ENCODE measurements at regions not wholly inside any gene's neighbourhood (a gene's known extent, or its start where the extent isn't known, plus 50 kb on each side); places are given as distances from the start of the nearest gene placed in this dataset.
A peak's percentile ranks its signal among the peaks of the same experiment; 100 is the strongest.
"Not testable (repeated sequence)": the region's sequence is repeated elsewhere in the genome, so short reads cannot be mapped to it uniquely, and the experiment has no call there.

GRCh38 chr4:25981749-25982148 lies 67.7 kb downstream of the SMIM20 start:
- DNase-seq (ENCODE audit: low read depth in 3 of 3): no peak

GRCh38 chr4:25982962-25983361 lies 68.9 kb downstream of the SMIM20 start:
- no peak for DNase-seq (ENCODE audit: low read depth in 3 of 3)

GRCh38 chr4:25984266-25984665 lies 70.2 kb downstream of the SMIM20 start:
- no peak for DNase-seq (ENCODE audit: low read depth in 3 of 3)

GRCh38 chr4:25984796-25985195 lies 70.8 kb downstream of the SMIM20 start:
- DNase-seq (ENCODE audit: low read depth in 3 of 3): no peak

GRCh38 chr4:25986807-25987206 lies 72.8 kb downstream of the SMIM20 start:
- no peak for DNase-seq (ENCODE audit: low read depth in 3 of 3)

GRCh38 chr4:25991340-25991739 lies 77.3 kb downstream of the SMIM20 start:
- no peak for DNase-seq (ENCODE audit: low read depth in 3 of 3)

GRCh38 chr4:25993395-25994185 lies 79.6 kb downstream of the SMIM20 start:
- DNase-seq (ENCODE audit: low read depth in 3 of 3): peak in 1 of 3 donors; percentile 41

GRCh38 chr4:25994577-25994976 lies 80.6 kb downstream of the SMIM20 start:
- DNase-seq (ENCODE audit: low read depth in 3 of 3): not testable (repeated sequence)

GRCh38 chr4:26000274-26000950 lies 86.4 kb downstream of the SMIM20 start:
- no peak for DNase-seq (ENCODE audit: low read depth in 3 of 3)

GRCh38 chr4:26001413-26001812 lies 87.4 kb downstream of the SMIM20 start:
- DNase-seq (ENCODE audit: low read depth in 3 of 3): no peak

- no peak for DNase-seq (ENCODE audit: low read depth in 3 of 3)
These were observed 87.8 kb downstream of the SMIM20 start for GRCh38 chr4:26001816-26002215.

- no peak for DNase-seq (ENCODE audit: low read depth in 3 of 3)
These were observed 89.0 kb downstream of the SMIM20 start for GRCh38 chr4:26003056-26003455.

- DNase-seq (ENCODE audit: low read depth in 3 of 3): no peak
These were observed 90.3 kb downstream of the SMIM20 start for GRCh38 chr4:26004290-26004689.

- no peak for DNase-seq (ENCODE audit: low read depth in 3 of 3)
These were observed 91.7 kb downstream of the SMIM20 start for GRCh38 chr4:26005764-26006163.

GRCh38 chr4:26008737-26009136 lies 94.7 kb downstream of the SMIM20 start:
- no peak for DNase-seq (ENCODE audit: low read depth in 3 of 3)

GRCh38 chr4:26009502-26009901 lies 95.5 kb downstream of the SMIM20 start:
- DNase-seq (ENCODE audit: low read depth in 3 of 3): no peak

- DNase-seq (ENCODE audit: low read depth in 3 of 3): no peak
These were observed 96.3 kb downstream of the SMIM20 start for GRCh38 chr4:26010304-26010703.

GRCh38 chr4:26013629-26014028 lies 99.6 kb downstream of the SMIM20 start:
- no peak for DNase-seq (ENCODE audit: low read depth in 3 of 3)

GRCh38 chr4:26015133-26015651 lies 101.2 kb downstream of the SMIM20 start:
- no peak for DNase-seq (ENCODE audit: low read depth in 3 of 3)

GRCh38 chr4:26015906-26016305 lies 101.9 kb downstream of the SMIM20 start:
- DNase-seq (ENCODE audit: low read depth in 3 of 3): no peak

GRCh38 chr4:26017531-26017930 lies 103.5 kb downstream of the SMIM20 start:
- no peak for DNase-seq (ENCODE audit: low read depth in 3 of 3)

GRCh38 chr4:26017961-26018700 lies 104.1 kb downstream of the SMIM20 start:
- DNase-seq (ENCODE audit: low read depth in 3 of 3): not testable (repeated sequence)
